Astrocyte (in vitro differentiated cells and primary cell): ENCODE measurements at regions not wholly inside any gene's neighbourhood (a gene's known extent, or its start where the extent isn't known, plus 50 kb on each side); places are given as distances from the start of the nearest gene placed in this dataset.

ENCODE experiments used
- EZH2 ChIP-seq: IDR thresholded peaks from 2 replicates; pipeline ENCODE4 v1.6.1; 2012; ENCODE audit warnings: mild to moderate bottlenecking, low read length, inconsistent platforms; ENCODE audit not compliant: insufficient read depth
- TF ChIP-seq, protein P1 (sequence below): IDR thresholded peaks from 2 replicates; pipeline ENCODE4 v1.5.1; 2011; ENCODE audit warnings: low read depth, mild to moderate bottlenecking, inconsistent platforms, low read length, moderate library complexity; ENCODE audit not compliant: insufficient read depth

DNA sequence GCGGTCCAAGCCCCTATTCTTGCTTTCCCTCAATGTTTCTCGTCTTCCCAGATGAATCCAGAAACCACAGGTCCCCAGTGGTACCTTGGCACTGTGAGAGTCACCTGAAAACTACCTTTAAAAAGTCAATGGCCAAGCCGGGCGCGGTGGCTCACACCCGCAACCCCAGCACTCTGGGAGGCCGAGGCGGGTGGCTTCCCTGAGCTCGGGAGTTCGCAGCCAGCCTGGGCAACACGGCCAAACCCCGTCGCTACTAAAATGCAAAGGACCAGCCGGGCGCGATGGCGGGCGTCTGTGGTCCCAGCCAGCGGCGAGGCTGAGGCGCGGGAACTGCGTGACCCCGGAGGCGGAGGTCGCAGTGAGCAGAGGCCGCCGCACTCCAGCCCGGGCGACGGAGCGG, 285.9 kb downstream of the CHL1 start:
- TF ChIP-seq, protein P1, sequence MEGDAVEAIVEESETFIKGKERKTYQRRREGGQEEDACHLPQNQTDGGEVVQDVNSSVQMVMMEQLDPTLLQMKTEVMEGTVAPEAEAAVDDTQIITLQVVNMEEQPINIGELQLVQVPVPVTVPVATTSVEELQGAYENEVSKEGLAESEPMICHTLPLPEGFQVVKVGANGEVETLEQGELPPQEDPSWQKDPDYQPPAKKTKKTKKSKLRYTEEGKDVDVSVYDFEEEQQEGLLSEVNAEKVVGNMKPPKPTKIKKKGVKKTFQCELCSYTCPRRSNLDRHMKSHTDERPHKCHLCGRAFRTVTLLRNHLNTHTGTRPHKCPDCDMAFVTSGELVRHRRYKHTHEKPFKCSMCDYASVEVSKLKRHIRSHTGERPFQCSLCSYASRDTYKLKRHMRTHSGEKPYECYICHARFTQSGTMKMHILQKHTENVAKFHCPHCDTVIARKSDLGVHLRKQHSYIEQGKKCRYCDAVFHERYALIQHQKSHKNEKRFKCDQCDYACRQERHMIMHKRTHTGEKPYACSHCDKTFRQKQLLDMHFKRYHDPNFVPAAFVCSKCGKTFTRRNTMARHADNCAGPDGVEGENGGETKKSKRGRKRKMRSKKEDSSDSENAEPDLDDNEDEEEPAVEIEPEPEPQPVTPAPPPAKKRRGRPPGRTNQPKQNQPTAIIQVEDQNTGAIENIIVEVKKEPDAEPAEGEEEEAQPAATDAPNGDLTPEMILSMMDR, result no peak
- no peak for TF ChIP-seq EZH2
